K562 (cell line): ENCODE measurements at regions not wholly inside any gene's neighbourhood (a gene's known extent, or its start where the extent isn't known, plus 50 kb on each side); places are given as distances from the start of the nearest gene placed in this dataset.

Source experiments
- AFF1 ChIP-seq, 2 experiments: fragments of 450-650 bp; IDR thresholded peaks; 2 replicates each; pipeline ENCODE4 v1.6.1; 2018; ENCODE audit warnings: mild to moderate bottlenecking in 2 of 2, low read depth in 1 of 2; ENCODE audit not compliant: partially characterized antibody in 2 of 2
- BCOR ChIP-seq: fragments of 450-650 bp; IDR thresholded peaks from 2 replicates; pipeline ENCODE4 v1.6.1; 2016
- BRCA1 ChIP-seq, 2 experiments: fragments of 450-650 bp in 1 of 2; sonication (generic) in 1 of 2; formaldehyde crosslinking in 1 of 2; IDR thresholded peaks; 2 replicates each; pipeline versions ENCODE4 v1.5.0 to v1.6.1; 2017 to 2020; ENCODE audit warnings: mild to moderate bottlenecking in 1 of 2, missing genetic modification reagents in 1 of 2
- EP300 ChIP-seq: IDR thresholded peaks from 2 replicates; pipeline ENCODE4 v1.6.1; 2012; ENCODE audit warnings: low read length, improper control_type of control experiment
- ESRRA ChIP-seq: fragments of 450-650 bp; IDR thresholded peaks from 2 replicates; pipeline ENCODE4 v1.6.1; 2014; ENCODE audit warnings: low read depth, mild to moderate bottlenecking, moderate library complexity, borderline replicate concordance
- HES1 ChIP-seq: fragments of 450-650 bp; IDR thresholded peaks from 2 replicates; pipeline ENCODE4 v1.6.1; 2016; ENCODE audit warnings: low read depth, mild to moderate bottlenecking, moderate library complexity
- ID3 ChIP-seq, 2 experiments: fragments of 250-450 bp in 1 of 2; fragments of 450-650 bp in 1 of 2; sonication (Bioruptor Pico) in 1 of 2; IDR thresholded peaks; 2 replicates each; pipeline versions ENCODE4 v1.6.1 to v1.8.0; 2016 to 2021; ENCODE audit warnings: mild to moderate bottlenecking in 2 of 2, moderate library complexity in 2 of 2, missing compliant biosample characterization in 1 of 2, missing genetic modification characterization in 1 of 2
- NCOA6 ChIP-seq: fragments of 450-650 bp; IDR thresholded peaks from 2 replicates; pipeline ENCODE4 v1.6.1; 2017; ENCODE audit warnings: mild to moderate bottlenecking
- PATZ1 ChIP-seq: fragments of 250-450 bp; sonication (Bioruptor Pico); IDR thresholded peaks from 2 replicates; pipeline ENCODE4 v1.5.0; 2020; ENCODE audit warnings: mild to moderate bottlenecking, borderline replicate concordance
- RBM25 ChIP-seq: fragments of 200-400 bp; formaldehyde crosslinking; IDR thresholded peaks from 2 replicates; pipeline ENCODE4 v1.6.1; 2018; ENCODE audit warnings: low read length, low read depth, moderate library complexity; ENCODE audit not compliant: severe bottlenecking
- SAP30 ChIP-seq: fragments of 200-600 bp; sonication (generic); IDR thresholded peaks from 2 replicates; pipeline ENCODE4 v1.6.1; 2012; ENCODE audit warnings: borderline replicate concordance, low read depth, mild to moderate bottlenecking, moderate library complexity, low read length, control low read depth, inconsistent platforms; ENCODE audit not compliant: insufficient read depth, poor library complexity, severe bottlenecking
- SMAD1 ChIP-seq: fragments of 150-350 bp; IDR thresholded peaks from 2 replicates; pipeline ENCODE4 v1.6.1; 2014; ENCODE audit warnings: low read length, low read depth; ENCODE audit not compliant: partially characterized antibody
- SP1 ChIP-seq: sonication (generic); formaldehyde crosslinking; IDR thresholded peaks from 2 replicates; pipeline ENCODE4 v1.8.1; 2022; ENCODE audit warnings: mild to moderate bottlenecking, missing genetic modification reagents
- SRSF9 ChIP-seq: fragments of 200-400 bp; formaldehyde crosslinking; IDR thresholded peaks from 2 replicates; pipeline ENCODE4 v1.6.1; 2017; ENCODE audit warnings: low read depth, low read length, borderline replicate concordance
- TRIM25 ChIP-seq: fragments of 450-650 bp; IDR thresholded peaks from 2 replicates; pipeline ENCODE4 v1.7.0; 2016; ENCODE audit warnings: borderline replicate concordance
- ZNF124 ChIP-seq: sonication (generic); formaldehyde crosslinking; IDR thresholded peaks from 2 replicates; pipeline ENCODE4 v1.8.1; 2022; ENCODE audit warnings: missing genetic modification reagents
- ZNF143 ChIP-seq: sonication (generic); formaldehyde crosslinking; IDR thresholded peaks from 2 replicates; pipeline ENCODE4 v1.9.0; 2022; ENCODE audit warnings: mild to moderate bottlenecking, missing genetic modification reagents
- ZNF347 ChIP-seq: fragments of 450-650 bp; formaldehyde crosslinking; IDR thresholded peaks from 2 replicates; pipeline ENCODE4 v1.4.0; 2020; ENCODE audit warnings: low read depth, mild to moderate bottlenecking, moderate library complexity

GRCh38 chr3:106130384-106131198 is 261.8 kb upstream of the CBLB start (continued):
- TF ChIP-seq HES1 = no peak
- no peak for TF ChIP-seq PATZ1 (CRISPR knock-in tag)
- TF ChIP-seq NCOA6 = no peak
- no peak for TF ChIP-seq SP1
- TF ChIP-seq ID3 (CRISPR knock-in tag; IDR thresholded peaks at IDR 0.05) = no peak
- no peak for TF ChIP-seq ID3 (tag; IDR thresholded peaks at IDR 0.05)
- TF ChIP-seq ZNF124 (CRISPR knock-in tag) = no peak
- TF ChIP-seq RBM25 = no peak
- TF ChIP-seq EP300 = peak; percentile 85; the same call in 1 of the 2 replicates
- no peak for TF ChIP-seq ZNF143 (CRISPR knock-in tag)
- TF ChIP-seq ZNF347 (CRISPR knock-in tag) = no peak
- TF ChIP-seq BCOR = no peak
- no peak for TF ChIP-seq SMAD1
- no peak for TF ChIP-seq ESRRA
- TF ChIP-seq SRSF9 = no peak
- no peak for TF ChIP-seq AFF1 (IDR thresholded peaks at IDR 0.05; ENCODE audit: low read depth in 1 of 2, partially characterized antibody in 2 of 2)
- no peak for TF ChIP-seq SAP30
- no peak for TF ChIP-seq TRIM25
- no peak for TF ChIP-seq BRCA1 (IDR thresholded peaks at IDR 0.05)
- no peak for TF ChIP-seq BRCA1 (CRISPR knock-in tag; IDR thresholded peaks at IDR 0.05)
